GM12875 (cell line): ENCODE measurements at regions not wholly inside any gene's neighbourhood (a gene's known extent, or its start where the extent isn't known, plus 50 kb on each side); places are given as distances from the start of the nearest gene placed in this dataset.

ENCODE experiments used
- H3K4me3 ChIP-seq: one replicate; pipeline ENCODE4 v1.5.1; 2011; ENCODE audit warnings: low read depth, low read length, control low read depth
- TF ChIP-seq, protein P1 (sequence below): IDR thresholded peaks from 2 replicates; pipeline ENCODE4 v1.5.1; 2011; ENCODE audit warnings: low read depth, mild to moderate bottlenecking, control low read depth, inconsistent platforms, low read length, moderate library complexity, borderline replicate concordance; ENCODE audit not compliant: insufficient read depth

DNA sequence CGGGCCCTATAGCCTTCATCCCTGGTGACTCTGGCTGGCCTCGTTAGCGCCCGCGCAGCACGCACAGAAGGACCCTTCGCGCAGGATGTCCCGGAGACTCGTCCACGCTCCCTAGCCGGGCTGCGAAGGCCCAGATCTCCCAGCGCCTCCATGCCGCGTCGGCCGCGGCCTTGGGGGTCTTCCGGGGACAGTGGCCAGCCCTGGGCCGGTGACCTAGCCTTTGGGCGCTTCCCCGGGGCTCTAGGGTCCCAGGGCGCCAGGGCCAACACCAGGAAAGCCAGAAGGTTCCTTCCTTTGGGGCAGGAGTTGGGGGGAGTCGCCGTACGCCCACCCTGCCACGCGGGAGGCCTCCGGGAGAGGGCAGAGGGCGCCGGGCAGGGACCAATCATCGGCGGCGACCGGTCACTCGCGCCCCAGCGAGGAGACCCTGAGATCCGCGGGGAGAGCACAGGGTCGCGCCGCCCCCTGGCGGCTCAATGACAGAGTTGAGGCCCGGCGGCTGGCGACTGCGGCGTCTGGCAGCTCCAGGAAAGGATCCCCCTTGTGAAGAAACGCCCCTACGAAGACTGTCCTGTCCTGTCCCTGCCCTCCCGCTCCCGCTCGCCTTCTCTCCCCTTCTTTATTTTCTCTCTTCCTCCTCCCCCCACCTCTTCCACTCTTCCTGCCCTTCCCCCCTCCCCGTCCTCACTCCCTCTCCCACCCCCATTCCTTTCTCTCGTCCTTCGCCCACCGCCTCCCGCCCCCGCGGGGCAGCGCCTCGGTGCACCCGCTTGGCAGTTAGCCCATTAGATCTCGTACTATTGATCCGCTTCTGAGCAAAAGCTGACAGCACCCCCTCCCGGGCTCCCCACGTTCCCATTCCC is 62.3 kb upstream of the LBX1 start:
- H3K4me3 ChIP-seq: no peak overlapping the region
- TF ChIP-seq, protein P1, sequence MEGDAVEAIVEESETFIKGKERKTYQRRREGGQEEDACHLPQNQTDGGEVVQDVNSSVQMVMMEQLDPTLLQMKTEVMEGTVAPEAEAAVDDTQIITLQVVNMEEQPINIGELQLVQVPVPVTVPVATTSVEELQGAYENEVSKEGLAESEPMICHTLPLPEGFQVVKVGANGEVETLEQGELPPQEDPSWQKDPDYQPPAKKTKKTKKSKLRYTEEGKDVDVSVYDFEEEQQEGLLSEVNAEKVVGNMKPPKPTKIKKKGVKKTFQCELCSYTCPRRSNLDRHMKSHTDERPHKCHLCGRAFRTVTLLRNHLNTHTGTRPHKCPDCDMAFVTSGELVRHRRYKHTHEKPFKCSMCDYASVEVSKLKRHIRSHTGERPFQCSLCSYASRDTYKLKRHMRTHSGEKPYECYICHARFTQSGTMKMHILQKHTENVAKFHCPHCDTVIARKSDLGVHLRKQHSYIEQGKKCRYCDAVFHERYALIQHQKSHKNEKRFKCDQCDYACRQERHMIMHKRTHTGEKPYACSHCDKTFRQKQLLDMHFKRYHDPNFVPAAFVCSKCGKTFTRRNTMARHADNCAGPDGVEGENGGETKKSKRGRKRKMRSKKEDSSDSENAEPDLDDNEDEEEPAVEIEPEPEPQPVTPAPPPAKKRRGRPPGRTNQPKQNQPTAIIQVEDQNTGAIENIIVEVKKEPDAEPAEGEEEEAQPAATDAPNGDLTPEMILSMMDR: peak; percentile 80

DNA sequence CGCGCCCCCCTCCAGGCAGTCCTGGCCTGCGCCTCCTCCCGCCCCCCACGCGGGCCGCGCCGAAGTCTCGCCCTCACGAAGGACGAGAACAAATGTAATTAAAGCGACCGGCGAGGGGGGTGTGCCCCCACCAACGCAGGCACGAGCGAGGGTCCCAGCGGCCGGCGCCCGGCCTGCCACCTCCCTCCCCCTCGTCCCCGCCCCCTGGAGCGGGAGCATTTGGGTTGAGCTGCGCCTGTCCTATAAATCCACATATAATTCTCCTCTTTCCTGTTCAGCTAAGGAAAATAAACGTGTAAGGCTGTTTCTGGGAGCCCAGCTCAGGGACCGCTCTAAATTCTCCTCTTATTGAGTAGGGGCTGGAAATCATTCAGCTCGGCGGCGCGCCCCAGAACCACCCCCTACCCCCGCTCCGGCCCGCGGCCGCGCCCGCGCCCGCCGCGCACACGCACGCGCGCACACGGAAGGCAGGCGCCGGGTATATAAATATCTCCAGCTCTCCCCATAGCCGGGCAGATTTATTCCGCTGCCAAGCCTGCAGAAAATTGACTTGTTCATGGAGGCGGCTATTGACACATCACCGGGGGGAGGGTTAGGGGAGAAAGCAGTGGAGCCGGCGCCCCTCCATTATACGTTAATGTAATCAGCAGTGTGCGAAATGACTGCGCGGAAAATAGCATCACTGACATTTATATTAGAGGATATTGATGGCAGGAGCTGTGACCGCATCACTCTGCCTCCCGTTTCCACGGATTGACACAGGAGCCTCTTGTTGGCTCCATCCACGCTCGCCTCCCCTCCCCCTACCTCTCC is 61.6 kb upstream of the BTRC start:
- peak overlapping the region; percentile 10 for H3K4me3 ChIP-seq
- TF ChIP-seq, protein P1: no peak

DNA sequence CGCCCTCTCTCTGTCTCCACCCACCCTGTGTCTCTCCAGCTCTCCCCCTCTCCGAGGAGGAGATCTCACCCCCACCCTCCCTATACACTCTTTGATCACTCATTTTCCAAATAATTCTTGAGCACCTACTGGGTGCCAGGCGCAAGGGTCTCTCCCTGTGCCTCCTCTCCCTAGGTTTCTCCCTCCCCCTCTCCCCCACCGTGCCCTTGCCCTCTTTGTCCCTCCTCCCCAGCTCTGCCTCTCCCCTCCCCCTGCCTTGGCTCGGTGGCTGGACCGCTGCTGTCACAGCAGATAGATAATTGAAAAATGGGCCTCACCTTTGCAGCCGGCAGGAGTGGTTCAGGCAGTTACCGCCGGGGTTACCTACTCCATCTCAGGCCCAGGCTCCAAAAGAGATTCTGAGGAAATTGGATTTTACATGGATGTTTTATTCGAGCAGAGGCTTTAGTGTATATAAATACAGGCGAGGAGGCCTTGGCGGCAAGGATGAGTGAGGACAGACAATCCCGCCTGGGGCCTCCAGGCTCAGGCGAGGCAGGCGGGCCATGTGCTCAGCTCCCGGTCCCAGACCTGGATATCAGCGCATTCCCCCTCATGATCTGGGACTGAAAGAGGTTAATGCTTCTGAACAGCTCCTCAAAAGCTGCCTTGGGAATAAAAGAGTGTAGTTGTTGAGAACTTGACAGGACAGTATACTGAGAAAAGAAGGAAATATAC is 60.8 kb upstream of the BTRC start:
- TF ChIP-seq, protein P1: no peak
- no peak overlapping the region for H3K4me3 ChIP-seq

DNA sequence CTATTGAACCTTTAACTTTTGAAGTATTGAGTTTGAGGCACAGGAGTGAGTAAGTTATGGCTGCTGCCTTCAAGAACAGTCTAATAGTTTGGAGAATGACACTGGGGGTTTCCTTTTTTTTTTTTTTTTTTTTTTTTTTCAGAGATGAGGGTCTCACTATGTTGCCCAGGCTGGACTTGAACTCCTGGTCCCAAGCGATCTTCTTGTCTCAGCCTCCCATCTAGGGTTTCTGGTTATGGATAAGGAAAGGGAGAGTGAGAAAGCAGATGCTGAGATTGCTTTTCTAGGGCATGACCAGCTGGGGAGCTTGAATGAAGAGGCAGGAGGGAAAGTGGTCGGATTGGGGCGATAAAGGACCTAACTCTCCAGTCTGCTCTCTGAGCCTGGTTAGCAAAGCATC is 59.9 kb upstream of the BTRC start:
- H3K4me3 ChIP-seq: no peak overlapping the region
- TF ChIP-seq, protein P1: no peak

DNA sequence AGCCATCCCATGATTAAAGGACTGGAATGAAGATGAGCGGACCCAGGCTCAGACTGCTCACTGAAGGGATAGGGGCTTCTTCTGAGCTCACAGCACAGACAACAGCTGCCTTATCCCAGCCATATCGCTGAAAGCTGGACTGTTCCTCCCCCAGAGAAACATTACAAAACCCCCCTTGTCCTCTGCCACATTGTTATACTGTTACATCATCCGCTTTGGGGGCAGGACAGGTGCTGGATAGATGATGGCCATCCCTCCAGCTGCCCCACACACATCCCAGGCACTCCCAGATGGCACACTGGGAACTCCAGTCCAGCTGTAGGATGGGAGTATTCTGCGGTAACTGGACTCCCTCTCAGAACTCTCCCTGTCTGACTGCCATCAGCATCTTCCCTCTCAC is 58.7 kb upstream of the BTRC start:
- H3K4me3 ChIP-seq: no peak overlapping the region
- TF ChIP-seq, protein P1: no peak

DNA sequence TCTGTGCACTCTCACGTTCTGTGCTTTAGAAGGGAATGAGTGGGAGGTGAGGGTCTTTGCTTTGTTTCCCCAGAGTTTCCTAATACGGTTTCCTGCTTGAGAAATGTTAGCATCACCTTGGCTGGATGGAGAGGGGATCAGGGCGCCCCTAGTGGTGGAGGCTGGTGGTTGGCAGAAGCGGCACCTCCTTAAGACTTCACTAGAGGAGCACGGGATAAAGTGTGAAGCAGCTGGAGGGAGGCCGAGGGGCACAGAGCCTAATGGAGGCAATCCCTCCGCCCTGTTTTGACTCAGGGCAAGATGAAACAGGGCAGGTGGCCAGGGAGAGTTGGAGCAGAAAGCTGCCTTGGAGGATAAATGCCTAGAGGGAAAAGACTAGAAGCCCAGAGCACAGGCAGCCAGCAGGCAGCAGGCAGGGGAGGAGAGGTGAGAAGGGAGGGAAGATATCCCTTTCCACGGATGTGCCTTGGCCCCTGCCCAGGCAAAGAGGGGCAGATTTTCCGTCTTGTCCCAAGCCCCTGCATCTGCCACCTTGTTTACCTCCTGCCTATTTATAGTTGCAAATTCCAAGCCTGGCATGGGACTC is 56.0 kb upstream of the BTRC start:
- no peak overlapping the region for H3K4me3 ChIP-seq
- TF ChIP-seq, protein P1: peak; percentile 93
